HCT116 (cell line): ENCODE measurements at regions not wholly inside any gene's neighbourhood (a gene's known extent, or its start where the extent isn't known, plus 50 kb on each side); places are given as distances from the start of the nearest gene placed in this dataset.

Experiments
- ATAC-seq: fragments of 200-7000 bp; cut with Tn5 transposase; 2 replicates; pipeline ENCODE4 v1.9.1; 2020; ENCODE audit warnings: mild to moderate bottlenecking, moderate library complexity
- BruUV-seq: library from RNA; stranded (reverse); fragments of 400-500 nt; replicated peaks from 2 replicates; lab custom pipeline; 2021; lab: Mats Ljungman, UMichigan
- CTCF ChIA-PET: fragments of 300-600 bp; sonication (Branson Sonifier 250); formaldehyde crosslinking; loops from one replicate; lab custom pipeline; 2021; ENCODE audit warnings: antibody characterized with exemption; lab: Charles Lee
- POLR2A ChIA-PET: fragments of 300-600, 350-600 bp; sonication (Branson Sonifier 250); formaldehyde crosslinking; loops from one replicate; lab custom pipeline; 2021; ENCODE audit warnings: antibody characterized with exemption; lab: Charles Lee
- RAD21 ChIA-PET, 2 experiments: fragments of 300-600 bp; sonication (Branson Sonifier 250); formaldehyde crosslinking; loops; one replicate each; lab custom pipeline; 2023; ENCODE audit warnings: low total read pairs in 2 of 2; ENCODE audit not compliant: uncharacterized antibody in 2 of 2, unreplicated experiment in 2 of 2, low non-redundant PET in 1 of 2; lab: Charles Lee
- DNase-seq: peaks from one replicate; pipeline ENCODE4 v3.0.0-alpha.2; 2010; ENCODE audit warnings: low read depth, low spot score
- H2AFZ ChIP-seq: fragments of 200-600 bp; shearing (Covaris generic), sonication (generic); 2 replicates; pipeline ENCODE4 v1.6.1; 2017; ENCODE audit warnings: low read depth, mixed run types, mixed read lengths, antibody characterized with exemption, low read length; ENCODE audit not compliant: poor library complexity, severe bottlenecking
- H3K27ac ChIP-seq: 2 replicates; pipeline ENCODE4 v1.5.1; 2012; ENCODE audit warnings: low read depth, low read length
- H3K27me3 ChIP-seq: fragments of 200-600 bp; sonication (generic); 2 replicates; pipeline ENCODE4 v1.6.1; 2016; ENCODE audit warnings: mixed run types, low read length, mixed read lengths; ENCODE audit not compliant: insufficient read depth
- H3K36me3 ChIP-seq, 2 experiments: fragments of 200-500 bp in 1 of 2; fragments of 200-600 bp in 1 of 2; sonication (Bioruptor generic) in 1 of 2; sonication (generic) in 1 of 2; 2 replicates each; pipeline versions ENCODE4 v1.5.1 to v1.6.1; 2014 to 2016; ENCODE audit warnings: low read length in 2 of 2, inconsistent platforms in 1 of 2, mixed read lengths in 1 of 2, mixed run types in 1 of 2; ENCODE audit not compliant: insufficient read depth in 2 of 2, control insufficient read depth in 1 of 2
- H3K4me1 ChIP-seq, 2 experiments: fragments of 200-600 bp in 1 of 2; sonication (generic) in 1 of 2; 2 replicates each; pipeline versions ENCODE4 v1.5.1 to v1.6.1; 2012 to 2017; ENCODE audit warnings: low read length in 2 of 2, inconsistent platforms in 1 of 2, mild to moderate bottlenecking in 1 of 2, mixed read lengths in 1 of 2, mixed run types in 1 of 2, moderate library complexity in 1 of 2; ENCODE audit not compliant: insufficient read depth in 2 of 2, control insufficient read depth in 1 of 2
- H3K4me2 ChIP-seq: fragments of 200-600 bp; sonication (generic); 2 replicates; pipeline ENCODE4 v1.6.1; 2017; ENCODE audit warnings: mixed run types, low read length, mixed read lengths
- H3K4me3 ChIP-seq, 2 experiments: fragments of 200-600 bp in 1 of 2; sonication (generic) in 1 of 2; replicated peaks in 1 of 2; 2 replicates each; pipeline ENCODE4 v1.5.1; 2011 to 2016; ENCODE audit warnings: low read length in 2 of 2, control low read depth in 1 of 2, low read depth in 1 of 2, mild to moderate bottlenecking in 1 of 2, mixed read lengths in 1 of 2, mixed run types in 1 of 2
- H3K79me2 ChIP-seq: fragments of 200-600 bp; sonication (generic); 2 replicates; pipeline ENCODE4 v1.6.1; 2017; ENCODE audit warnings: mild to moderate bottlenecking, mixed run types, low read length, moderate library complexity, mixed read lengths; ENCODE audit not compliant: insufficient read depth
- H3K9ac ChIP-seq: fragments of 200-600 bp; sonication (generic); 2 replicates; pipeline ENCODE4 v1.6.1; 2016; ENCODE audit warnings: low read length, mixed read lengths
- H3K9me2 ChIP-seq: fragments of 200-600 bp; sonication (generic), shearing (Covaris generic); 2 replicates; pipeline ENCODE4 v1.6.1; 2017; ENCODE audit warnings: mixed run types, mild to moderate bottlenecking, moderate library complexity; ENCODE audit not compliant: insufficient read depth
- H3K9me3 ChIP-seq, 2 experiments: fragments of 200-500 bp in 1 of 2; fragments of 200-600 bp in 1 of 2; sonication (Bioruptor generic) in 1 of 2; sonication (generic) in 1 of 2; 2 replicates each; pipeline ENCODE4 v1.6.1; 2014 to 2017; ENCODE audit warnings: low read length in 2 of 2, mixed read lengths in 2 of 2, inconsistent platforms in 1 of 2, low read depth in 1 of 2, mild to moderate bottlenecking in 1 of 2, mixed run types in 1 of 2, moderate library complexity in 1 of 2; ENCODE audit not compliant: control insufficient read depth in 1 of 2, insufficient read depth in 1 of 2
- H4K20me1 ChIP-seq: fragments of 200-600 bp; sonication (generic), shearing (Covaris generic); 2 replicates; pipeline ENCODE4 v1.6.1; 2017; ENCODE audit warnings: mixed run types, mild to moderate bottlenecking, moderate library complexity; ENCODE audit not compliant: insufficient read depth
- ATF3 ChIP-seq: IDR thresholded peaks from 2 replicates; pipeline ENCODE4 v1.6.1; 2012
- POLR2A ChIP-seq: IDR thresholded peaks from 2 replicates; pipeline ENCODE4 v1.7.0; 2011; ENCODE audit warnings: borderline replicate concordance; ENCODE audit not compliant: insufficient read depth, insufficient read length; ENCODE audit errors: extremely low read depth
- TCF7L2 ChIP-seq: IDR thresholded peaks from 2 replicates; pipeline ENCODE4 v1.7.0; 2011; ENCODE audit warnings: borderline replicate concordance, inconsistent platforms; ENCODE audit not compliant: insufficient read depth, insufficient read length; ENCODE audit errors: extremely low read depth
- ZBTB33 ChIP-seq: IDR thresholded peaks from 2 replicates; pipeline ENCODE4 v1.6.1; 2011; ENCODE audit warnings: mild to moderate bottlenecking, low read length, moderate library complexity; ENCODE audit not compliant: insufficient replicate concordance; ENCODE audit errors: extremely low read depth
- intact Hi-C: fragments of 100-400 bp; cut with micrococcal nuclease; formaldehyde crosslinking; loops from 2 replicates; pipeline ENCODE4 v1.10.0; 2022

GRCh38 chr5:118125687-118126086 is 862.7 kb downstream of the DTWD2 start (continued):
- TF ChIP-seq ZBTB33: no peak

DNA sequence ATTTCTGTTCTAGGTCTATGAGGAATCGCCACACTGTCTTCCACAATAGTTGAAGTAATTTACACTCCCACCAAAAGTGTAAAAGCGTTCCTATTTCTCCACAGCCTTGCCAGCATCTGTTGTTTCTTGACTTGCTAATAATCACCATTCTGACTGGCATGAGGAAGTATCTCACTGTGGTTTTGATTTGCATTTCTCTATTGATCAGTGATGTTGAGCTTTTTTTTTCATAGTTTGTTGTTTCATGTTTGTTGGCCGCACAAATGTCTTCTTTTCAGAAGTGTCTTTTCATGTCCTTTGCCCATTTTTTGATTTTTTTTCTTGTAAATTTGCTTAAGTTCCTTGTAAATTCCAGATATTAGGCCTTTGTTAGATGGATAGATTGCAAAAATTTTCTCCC is 867.1 kb downstream of the DTWD2 start:
- Histone ChIP-seq H3K27me3 (no peaks in the 10 kb centered on the region), H3K79me2 (no peaks in the 10 kb centered on the region)
- no peak for ATAC-seq
- CTCF ChIA-PET: no interaction called here
- no peak for TF ChIP-seq ZBTB33
- TF ChIP-seq ATF3: no peak
- TF ChIP-seq TCF7L2: no peak
- no peak for TF ChIP-seq POLR2A
- TF ChIP-seq, all 23 proteins: peak for 0
- Histone ChIP-seq H3K36me3 (no peaks in the 10 kb centered on the region), H3K4me2 (no peak overlapping the region), H3K27ac (no peak overlapping the region), H3K4me3 (no peak overlapping the region), H3K4me1 (peaks cover 0 to 5% of the 10 kb centered on the region in 2 experiments; a peak in 1 of 4 replicates), H3K9ac (no peak overlapping the region), H4K20me1 (no peaks in the 10 kb centered on the region), H2AFZ (no peak overlapping the region), H3K9me2 (no peaks in the 10 kb centered on the region; the same call in 1 of the 2 replicates), H3K9me3 (no peaks in the 10 kb centered on the region)
- RAD21 ChIA-PET: no interaction called here
- no TSS peak for BruUV-seq
- no peak for DNase-seq
- POLR2A ChIA-PET: no interaction called here
- intact Hi-C loops: no loop called here
